ENCODE measurements at regions not wholly inside any gene's neighbourhood (a gene's known extent, or its start where the extent isn't known, plus 50 kb on each side); places are given as distances from the start of the nearest gene placed in this dataset.

DNA sequence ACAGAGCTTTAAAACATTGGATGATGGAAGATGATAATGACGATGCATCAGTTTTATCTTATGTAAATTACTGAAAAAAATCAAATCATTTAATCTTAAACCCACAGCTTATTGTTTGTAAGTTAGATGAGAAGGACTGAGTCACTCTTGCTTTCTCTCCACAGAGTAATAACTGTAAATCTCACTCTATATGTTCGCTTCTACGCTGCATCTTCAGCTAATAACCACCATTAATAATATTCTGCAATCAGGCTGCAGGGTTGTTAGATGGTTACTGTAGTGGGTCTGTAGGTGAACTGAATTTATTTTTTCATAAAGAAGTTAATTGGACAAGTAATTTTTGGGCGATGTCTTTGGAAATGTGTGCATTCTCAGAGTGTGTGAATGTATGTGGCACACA, 260.0 kb downstream of the FAT3 start:
- TF ChIP-seq ZFX (IDR thresholded peaks at IDR 0.05; ENCODE audit: borderline replicate concordance), result no peak
- TF ChIP-seq, protein P1, sequence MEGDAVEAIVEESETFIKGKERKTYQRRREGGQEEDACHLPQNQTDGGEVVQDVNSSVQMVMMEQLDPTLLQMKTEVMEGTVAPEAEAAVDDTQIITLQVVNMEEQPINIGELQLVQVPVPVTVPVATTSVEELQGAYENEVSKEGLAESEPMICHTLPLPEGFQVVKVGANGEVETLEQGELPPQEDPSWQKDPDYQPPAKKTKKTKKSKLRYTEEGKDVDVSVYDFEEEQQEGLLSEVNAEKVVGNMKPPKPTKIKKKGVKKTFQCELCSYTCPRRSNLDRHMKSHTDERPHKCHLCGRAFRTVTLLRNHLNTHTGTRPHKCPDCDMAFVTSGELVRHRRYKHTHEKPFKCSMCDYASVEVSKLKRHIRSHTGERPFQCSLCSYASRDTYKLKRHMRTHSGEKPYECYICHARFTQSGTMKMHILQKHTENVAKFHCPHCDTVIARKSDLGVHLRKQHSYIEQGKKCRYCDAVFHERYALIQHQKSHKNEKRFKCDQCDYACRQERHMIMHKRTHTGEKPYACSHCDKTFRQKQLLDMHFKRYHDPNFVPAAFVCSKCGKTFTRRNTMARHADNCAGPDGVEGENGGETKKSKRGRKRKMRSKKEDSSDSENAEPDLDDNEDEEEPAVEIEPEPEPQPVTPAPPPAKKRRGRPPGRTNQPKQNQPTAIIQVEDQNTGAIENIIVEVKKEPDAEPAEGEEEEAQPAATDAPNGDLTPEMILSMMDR (IDR thresholded peaks at IDR 0.05), result no peak
